Stimulated activated CD4-positive, alpha-beta T cell treated with anti-CD3 and anti-CD28 coated beads, Interleukin-1b, Interleukin-23, amount 100 ng/mL, for 48 hours (primary cell): ENCODE measurements at regions not wholly inside any gene's neighbourhood (a gene's known extent, or its start where the extent isn't known, plus 50 kb on each side); places are given as distances from the start of the nearest gene placed in this dataset.
"Not testable (repeated sequence)": the region's sequence is repeated elsewhere in the genome, so short reads cannot be mapped to it uniquely, and the experiment has no call there.

ENCODE experiments used
- DNase-seq: peaks from one replicate; pipeline ENCODE4 v3.0.0-alpha.2; 2020

DNA sequence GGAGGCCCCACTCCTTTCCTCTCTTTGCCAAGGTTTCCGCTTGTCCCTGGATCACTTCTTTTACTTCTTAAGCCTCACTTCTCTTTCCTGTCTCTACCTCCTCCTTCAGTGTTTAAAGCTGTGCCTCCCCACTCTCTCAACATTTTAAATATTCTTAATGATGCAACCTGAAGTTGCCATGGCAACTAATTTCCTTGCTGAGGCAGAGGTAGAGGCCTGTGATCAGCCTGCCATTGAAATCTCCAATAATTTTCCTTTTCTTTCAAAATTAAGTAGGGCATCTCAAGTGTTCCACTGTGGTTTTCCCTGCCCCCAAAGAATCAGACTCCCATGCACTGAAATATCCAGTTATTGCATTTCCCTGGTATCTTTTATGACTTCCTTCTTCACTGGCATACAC, 108.6 kb upstream of the VRK1 start:
- no peak for DNase-seq

DNA sequence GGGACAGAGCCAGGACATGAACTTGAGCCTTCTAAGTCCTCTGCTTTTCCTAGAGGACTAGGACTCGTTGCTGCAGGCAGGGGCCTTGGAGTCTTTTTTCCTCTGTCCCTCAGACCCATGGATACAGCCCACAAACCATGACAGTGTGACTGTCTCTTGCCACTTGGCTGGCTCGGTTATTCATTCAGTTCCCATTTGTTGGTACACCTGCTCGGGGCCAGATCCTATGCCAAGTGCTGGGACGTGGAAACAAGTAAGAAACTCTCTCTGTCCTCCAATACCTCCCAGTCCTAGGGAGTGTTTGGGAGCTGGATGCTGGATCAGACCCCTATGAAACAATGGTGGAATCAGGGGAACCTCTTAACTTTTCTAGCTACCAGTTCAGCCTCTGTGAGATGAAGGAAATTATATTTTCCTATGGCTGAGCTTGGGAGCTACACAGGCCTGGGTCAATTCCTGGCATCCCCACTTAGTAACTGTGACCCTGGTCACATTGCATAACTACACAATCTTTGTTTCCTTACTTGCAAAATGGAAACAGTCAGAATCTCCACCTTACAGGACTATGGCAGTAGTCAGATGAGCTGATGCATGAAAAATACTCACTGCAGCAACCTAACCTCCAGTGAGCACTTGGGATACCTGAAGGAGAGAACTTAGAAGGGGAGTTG, 106.3 kb upstream of the VRK1 start:
- no peak for DNase-seq

- DNase-seq: no peak
Observed at GRCh38 chr14:96693252-96693820, 103.8 kb upstream of the VRK1 start.

DNA sequence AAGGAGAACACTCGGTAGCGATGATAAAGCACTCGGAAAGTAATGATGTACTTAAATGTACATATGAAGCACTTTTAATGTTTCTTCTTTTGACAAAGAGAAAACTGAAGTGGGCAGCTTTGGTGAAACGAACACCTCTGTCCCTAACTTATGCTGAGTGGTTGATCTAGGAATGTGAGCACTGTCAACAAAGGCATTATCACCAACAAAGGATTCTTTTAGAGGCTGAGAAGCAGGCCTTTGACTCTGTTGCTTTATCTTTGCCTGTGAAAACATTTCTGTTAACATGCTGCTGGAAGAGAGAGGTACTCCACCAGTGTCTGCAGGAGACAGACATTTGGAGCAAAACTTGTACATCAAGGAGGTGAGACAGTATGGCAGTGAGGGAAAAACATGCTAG, 103.2 kb upstream of the VRK1 start:
- no peak for DNase-seq

DNA sequence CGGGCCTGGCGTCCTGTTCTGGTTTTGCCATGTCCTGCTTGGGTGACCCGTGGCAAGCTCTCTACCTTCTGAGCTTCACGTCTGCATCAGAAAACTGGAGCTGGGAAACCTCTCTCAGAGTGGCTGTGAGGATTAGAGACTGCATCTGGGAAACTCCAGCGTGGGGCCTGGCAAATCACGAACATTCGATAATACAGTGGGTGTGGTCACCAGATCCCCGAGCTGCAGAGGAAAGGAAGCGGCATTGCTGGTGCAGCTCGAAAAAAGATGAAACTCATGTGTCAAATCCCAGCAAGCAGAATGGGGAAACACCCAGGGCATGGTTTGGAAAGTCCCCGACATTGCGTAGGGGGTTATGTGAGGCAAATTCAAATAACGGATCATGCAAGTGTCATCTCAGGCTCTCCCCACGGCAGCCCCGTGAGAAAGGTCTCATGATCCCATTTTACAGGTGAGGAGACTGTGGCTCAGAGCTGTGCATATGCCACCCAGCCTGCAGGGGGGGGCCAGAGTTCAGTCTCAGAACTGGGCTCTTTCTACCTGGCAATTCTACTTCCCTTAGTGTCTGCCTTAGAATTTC, 98.1 kb upstream of the VRK1 start:
- no peak for DNase-seq

DNA sequence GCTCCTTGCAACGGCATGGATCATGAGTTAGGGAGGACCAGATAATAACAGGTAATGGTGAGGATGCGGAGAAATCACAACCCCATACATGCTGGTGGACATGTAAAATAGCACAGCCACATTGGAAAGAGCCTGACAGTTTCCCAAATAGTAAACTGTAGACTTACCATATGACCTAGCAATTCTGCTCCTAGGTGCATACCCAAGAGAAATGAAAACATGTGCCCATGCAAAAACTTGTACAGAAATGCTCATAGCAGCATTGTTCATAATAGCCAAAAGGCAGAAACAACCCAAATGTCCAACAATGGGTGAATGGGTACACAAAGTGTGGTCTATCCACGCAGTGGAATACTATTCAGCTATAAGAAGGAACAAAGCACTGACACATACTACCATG, 97.5 kb upstream of the VRK1 start:
- no peak for DNase-seq

GRCh38 chr14:96702831-96703230, 94.4 kb upstream of the VRK1 start:
- DNase-seq: no peak

GRCh38 chr14:96705422-96706092, 91.6 kb upstream of the VRK1 start:
- no peak for DNase-seq

DNA sequence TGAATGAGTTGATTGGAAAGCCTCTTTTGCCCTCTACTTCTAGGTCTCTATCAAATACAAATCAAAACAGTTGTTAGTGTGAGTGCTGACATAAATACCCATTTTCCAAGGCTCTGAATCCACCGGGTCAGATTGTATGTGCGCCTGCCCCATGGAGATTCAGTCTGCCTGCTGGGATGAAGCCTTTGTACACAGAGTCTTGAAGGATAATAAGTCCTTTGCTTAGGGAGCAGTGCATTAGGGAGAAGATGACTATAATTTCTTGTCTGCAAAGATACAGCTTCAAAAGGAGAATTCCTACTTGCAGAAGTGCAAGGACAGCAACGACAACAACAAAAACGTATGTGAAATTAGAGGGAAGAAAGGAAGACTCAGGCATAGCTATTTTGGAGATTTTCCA, 90.3 kb upstream of the VRK1 start:
- no peak for DNase-seq

- no peak for DNase-seq
Observed at GRCh38 chr14:96710060-96710666, 87.0 kb upstream of the VRK1 start.

DNA sequence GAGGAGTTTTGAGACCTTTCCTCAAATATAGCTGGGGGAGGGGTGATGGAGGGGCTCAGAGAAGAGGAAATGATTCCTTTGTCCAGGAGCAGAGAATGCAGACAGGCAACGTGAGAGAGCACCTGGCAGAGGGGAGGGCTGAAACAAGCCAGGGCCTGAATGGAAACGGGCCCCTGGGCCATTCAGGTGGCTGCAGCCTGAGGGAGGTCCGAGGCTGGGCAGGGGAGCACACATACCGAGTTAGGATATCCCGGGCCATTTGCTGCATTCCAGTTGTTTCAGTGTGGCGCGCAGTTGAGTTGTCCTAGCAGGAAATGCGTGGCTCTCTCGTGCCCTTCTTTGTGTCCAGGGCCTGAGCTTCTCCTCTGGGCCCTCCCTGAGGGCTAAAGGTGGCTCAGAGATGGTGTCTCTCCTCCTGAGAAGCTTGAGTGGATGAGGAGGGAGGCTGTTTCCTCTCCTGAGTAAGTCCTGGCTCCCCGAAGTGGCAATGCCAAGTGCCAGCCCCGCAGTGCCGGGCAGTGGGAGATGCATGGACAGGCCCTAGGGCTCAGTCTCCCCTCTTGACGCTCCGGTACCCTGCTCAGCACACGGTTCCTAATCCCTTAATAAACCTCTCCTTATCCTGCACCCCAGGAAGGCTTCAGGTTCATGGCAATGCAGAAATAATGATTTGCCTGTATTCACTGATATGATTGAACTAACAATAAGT, 85.5 kb upstream of the VRK1 start:
- DNase-seq: no peak

DNA sequence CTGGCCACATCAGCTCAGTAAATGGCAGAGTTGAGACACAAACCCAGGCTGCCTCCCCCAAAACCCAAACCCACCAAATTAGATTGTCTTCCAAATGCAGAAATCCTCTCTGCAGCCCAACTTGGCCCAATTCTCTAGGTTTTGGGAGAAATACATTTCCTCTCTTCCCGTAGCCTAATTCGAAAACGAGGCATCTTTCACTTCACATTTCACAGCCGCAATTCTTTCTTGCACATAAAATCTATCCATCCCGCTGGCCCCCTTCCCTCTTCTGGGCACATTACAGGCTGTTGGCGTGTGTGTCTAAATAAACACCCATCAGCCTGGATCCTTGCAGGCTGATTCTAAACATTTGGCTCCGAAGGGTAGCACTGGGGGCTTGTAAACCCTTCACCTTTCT, 83.8 kb upstream of the VRK1 start:
- no peak for DNase-seq

- not testable (repeated sequence) for DNase-seq
Observed at GRCh38 chr14:96714537-96714936, 82.6 kb upstream of the VRK1 start.

- no peak for DNase-seq
Observed at GRCh38 chr14:96717116-96717515, 80.1 kb upstream of the VRK1 start.

GRCh38 chr14:96718407-96718806, 78.8 kb upstream of the VRK1 start:
- DNase-seq: no peak

DNA sequence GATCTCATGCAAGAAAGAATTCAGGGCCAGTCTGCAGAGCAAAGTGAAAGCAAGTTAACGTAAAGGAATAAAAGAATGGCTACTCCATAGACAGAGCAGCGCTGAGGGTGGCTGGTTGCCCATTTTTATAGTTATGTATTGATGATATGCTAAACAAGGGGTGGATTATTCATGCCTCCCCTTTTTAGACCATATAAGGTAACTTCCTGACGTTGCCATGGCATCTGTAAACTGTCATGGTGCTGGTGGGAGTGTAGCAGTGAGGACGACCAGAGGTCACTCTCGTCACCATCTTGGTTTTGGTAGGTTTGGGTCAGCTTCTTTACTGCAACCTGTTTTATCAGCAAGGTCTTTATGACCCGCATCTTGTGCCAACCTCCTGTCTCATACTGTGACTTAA, 76.5 kb upstream of the VRK1 start:
- not testable (repeated sequence) for DNase-seq

- no peak for DNase-seq
Observed at GRCh38 chr14:96722736-96723135, 74.4 kb upstream of the VRK1 start.

DNA sequence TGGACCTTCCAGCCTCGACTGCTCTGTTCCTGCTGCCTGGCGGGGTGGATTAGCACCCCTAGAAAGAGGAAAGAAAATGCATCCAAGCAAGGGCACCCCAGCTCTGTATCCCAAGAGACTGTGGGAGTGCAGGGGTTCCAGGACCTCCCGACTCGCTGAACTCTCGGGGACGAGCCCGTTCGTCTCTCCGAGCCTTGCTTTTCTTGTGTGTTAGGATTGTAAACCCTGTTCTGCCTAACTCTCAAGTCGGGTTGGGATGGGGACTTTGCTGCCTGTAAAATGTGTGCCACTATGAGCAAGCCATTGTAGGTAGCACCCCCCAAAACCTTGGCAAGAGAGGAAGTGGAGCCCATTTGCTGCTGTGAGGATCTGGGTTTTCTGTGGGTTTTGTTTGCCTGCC, 73.2 kb upstream of the VRK1 start:
- DNase-seq: no peak

DNA sequence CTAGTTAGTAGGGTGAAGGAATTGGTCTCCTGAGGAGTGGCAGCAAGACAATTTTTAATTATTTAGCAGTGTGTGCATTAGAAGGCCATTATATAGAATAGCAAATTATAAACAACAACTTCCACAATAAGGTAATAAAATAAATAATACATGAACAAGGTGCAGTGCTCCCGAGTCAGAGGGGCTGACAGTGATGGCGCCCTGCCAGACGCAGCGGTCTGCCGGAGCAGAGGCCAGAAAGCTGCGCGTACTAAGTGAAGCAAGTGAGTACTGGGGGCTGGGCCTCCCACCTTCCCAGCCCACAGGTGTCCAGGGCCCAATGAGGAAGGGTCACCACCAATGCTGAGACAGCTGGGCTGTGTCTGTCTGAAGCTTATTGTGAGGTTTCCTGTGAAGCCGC, 72.0 kb upstream of the VRK1 start:
- DNase-seq: no peak

DNA sequence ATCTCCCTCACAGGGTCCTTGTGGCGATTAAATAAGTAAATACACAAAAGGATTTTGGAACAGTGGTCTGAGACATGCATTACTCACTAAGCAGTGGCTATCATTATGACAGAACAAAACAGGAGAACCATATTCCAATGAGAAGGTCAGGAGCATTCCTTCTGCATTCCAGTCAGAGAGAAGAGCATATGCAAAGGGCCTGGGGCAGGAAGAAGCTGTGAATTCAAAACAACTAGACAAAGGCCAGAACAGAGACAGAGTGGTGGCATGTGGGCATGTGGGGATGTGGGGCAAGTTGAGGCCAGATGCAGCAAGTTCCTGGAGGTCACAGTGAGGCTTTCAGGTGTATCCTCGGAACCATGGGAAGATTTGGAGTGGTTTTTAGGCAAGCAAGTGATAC, 70.1 kb upstream of the VRK1 start:
- DNase-seq: no peak

DNA sequence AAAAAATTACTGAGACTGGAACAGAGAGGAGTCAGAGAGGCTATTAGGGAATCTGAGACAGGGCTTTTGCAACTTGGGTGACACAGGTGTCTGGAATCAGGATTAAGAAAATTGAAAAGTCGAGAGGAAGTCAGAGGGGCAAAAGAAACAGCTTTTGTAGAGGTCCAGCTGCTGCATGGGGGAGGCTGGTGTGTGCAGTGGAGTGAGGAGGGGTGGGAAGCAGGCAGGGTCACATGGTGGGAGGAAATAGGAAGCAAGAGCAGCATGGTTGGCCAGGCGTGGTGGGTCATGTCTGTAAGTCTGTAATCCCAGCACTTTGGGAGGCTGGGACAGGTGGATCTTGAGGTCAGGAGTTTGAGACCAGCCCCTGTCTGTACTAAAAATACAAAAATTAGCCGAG, 69.7 kb upstream of the VRK1 start:
- no peak for DNase-seq

DNA sequence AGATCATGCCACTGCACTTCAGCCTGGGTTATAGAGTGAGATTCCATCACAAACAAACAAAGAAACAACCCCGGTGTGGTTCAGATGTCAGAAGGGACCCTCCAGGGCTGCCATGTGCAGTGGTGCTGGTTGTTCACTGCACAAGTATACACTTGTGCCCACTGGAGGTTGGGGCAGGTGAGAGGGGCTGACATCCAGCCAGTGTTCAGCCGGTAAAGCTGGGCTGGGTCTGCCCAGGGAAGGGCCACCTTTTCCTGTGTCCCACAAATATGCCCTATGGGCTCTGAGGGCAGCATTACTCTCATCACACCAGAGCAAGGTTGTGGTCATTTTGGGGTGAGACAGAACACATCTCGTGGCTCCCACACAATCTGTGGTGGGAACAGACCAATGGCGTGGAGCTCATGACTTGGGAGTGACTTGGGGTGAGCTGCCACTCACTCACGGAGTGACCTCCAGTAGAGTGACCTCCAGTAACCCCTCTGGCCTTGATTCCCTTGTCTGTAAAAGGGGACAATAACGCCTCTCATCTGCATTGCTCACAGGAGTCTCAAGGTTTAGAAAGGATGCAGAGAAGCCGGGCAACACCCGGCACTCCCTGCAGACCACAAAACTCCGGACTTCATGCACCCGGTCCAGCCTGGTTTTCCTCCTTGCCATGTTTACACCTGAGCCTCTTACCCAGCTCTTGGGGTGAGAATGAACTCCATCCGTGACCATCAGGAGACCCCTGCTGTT, 69.0 kb upstream of the VRK1 start:
- no peak for DNase-seq

- DNase-seq: no peak
Observed at GRCh38 chr14:96729889-96730288, 67.3 kb upstream of the VRK1 start.
